Fibroblast of villous mesenchyme (primary cell): ENCODE measurements at regions not wholly inside any gene's neighbourhood (a gene's known extent, or its start where the extent isn't known, plus 50 kb on each side); places are given as distances from the start of the nearest gene placed in this dataset.

Source experiments
- DNase-seq: peaks from one replicate; pipeline ENCODE4 v3.0.0-alpha.2; 2010; ENCODE audit warnings: low read depth
- H3K4me3 ChIP-seq: 2 replicates; pipeline ENCODE4 v1.5.1; 2011; ENCODE audit warnings: low read depth, mild to moderate bottlenecking, low read length
- CTCF ChIP-seq: IDR thresholded peaks from 2 replicates; pipeline ENCODE4 v1.5.1; 2012; ENCODE audit warnings: low read depth, mild to moderate bottlenecking, low read length; ENCODE audit not compliant: insufficient read depth

DNA sequence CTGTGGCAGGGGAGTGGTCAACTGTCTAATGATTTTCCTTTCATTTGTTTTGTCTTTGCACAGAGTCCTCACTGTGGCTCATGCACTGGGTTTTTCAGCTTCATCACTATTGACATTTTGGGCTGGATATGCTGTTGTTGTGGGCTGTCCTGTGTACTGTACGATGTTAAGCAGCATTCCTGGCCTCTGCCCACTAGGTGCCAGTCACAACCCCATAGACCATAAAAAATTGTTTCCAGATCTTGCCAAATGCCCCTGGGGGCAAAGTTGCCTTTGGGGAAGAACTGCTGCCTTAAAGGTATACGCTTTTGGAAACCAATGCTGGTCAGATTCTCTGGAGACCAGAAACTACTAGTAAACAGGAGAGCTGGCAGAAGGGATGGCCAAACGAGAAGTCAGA, 310.4 kb downstream of the SPRY2 start:
- TF ChIP-seq CTCF, result peak; percentile 25
- H3K4me3 ChIP-seq, result no peak overlapping the region
- DNase-seq, result no peak

- H3K4me3 ChIP-seq, result no peak overlapping the region
- no peak for DNase-seq
- no peak for TF ChIP-seq CTCF
Measured at GRCh38 chr13:80029170-80029569, 311.8 kb downstream of the SPRY2 start.

GRCh38 chr13:80022146-80022545, 318.8 kb downstream of the SPRY2 start:
- H3K4me3 ChIP-seq, result no peak overlapping the region
- DNase-seq, result no peak

GRCh38 chr13:80012251-80012650, 328.7 kb downstream of the SPRY2 start:
- no peak overlapping the region for H3K4me3 ChIP-seq
- DNase-seq, result no peak
- no peak for TF ChIP-seq CTCF

More at GRCh38 chr13:80022146-80022545, 318.8 kb downstream of the SPRY2 start:
- no peak for TF ChIP-seq CTCF

DNA sequence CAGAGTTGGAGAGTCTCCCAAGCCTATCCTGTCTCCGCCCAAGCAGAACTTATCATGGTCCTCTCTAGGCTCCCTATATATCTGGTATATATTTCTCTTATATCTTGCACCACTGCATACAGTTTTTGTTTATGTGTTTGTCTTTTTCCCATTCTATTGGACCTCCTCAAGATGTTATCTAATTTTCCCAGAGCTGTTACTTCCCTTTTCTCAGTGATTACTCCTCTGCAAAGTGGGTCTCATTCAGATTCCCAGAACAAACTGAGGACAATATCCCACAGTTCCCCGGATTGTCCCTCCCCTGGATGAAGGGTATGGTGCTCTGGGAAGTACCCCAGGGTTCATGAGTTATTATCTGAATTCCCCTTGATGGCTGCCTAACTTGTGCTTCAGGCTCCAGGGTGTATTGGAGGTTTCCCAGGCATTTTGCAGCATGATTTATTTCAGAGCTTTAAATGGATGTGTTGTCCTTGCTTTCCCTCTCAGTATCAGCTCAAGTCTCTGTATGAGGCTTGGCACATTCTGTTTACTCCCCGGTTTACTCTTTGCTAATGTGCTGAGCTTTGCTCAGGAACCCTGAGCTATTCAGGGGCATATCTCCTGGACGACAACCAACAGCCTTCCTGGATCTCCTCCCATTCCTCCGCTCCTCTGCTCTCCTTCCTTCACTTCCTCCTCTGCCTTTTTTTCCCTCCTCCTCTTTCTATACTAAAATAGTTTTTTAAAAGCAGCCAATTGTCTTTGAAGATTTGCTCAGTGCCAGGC, 329.3 kb downstream of the SPRY2 start:
- peak; percentile 20 for DNase-seq
- TF ChIP-seq CTCF, result no peak
- no peak overlapping the region for H3K4me3 ChIP-seq

- no peak for DNase-seq
- TF ChIP-seq CTCF, result no peak
- no peak overlapping the region for H3K4me3 ChIP-seq
Measured at GRCh38 chr13:80010846-80011245, 330.1 kb downstream of the SPRY2 start.
